ENCODE measurements at regions not wholly inside any gene's neighbourhood (a gene's known extent, or its start where the extent isn't known, plus 50 kb on each side); places are given as distances from the start of the nearest gene placed in this dataset.

GRCh38 chr22:49236541-49237075 lies 591.1 kb downstream of the BRD1 start:
- TF ChIP-seq CTCF (IDR thresholded peaks at IDR 0.05; ENCODE audit: low read depth, low read length) (no peak), MYC (IDR thresholded peaks at IDR 0.05; ENCODE audit: low read depth, low read length) (no peak), MAX (IDR thresholded peaks at IDR 0.05; ENCODE audit: low read depth, low read length) (no peak), POLR2A (IDR thresholded peaks at IDR 0.05; ENCODE audit: extremely low read depth, insufficient read length) (no peak)
- DNase-seq (ENCODE audit: low read depth) = no peak
- no peak overlapping the region for H3K4me3 ChIP-seq (ENCODE audit: low read depth, low read length)

- no peak for DNase-seq (ENCODE audit: low read depth)
- no peak for TF ChIP-seq CTCF (IDR thresholded peaks at IDR 0.05; ENCODE audit: low read depth, low read length)
- TF ChIP-seq MAX (IDR thresholded peaks at IDR 0.05; ENCODE audit: low read depth, low read length) = no peak
- no peak for TF ChIP-seq POLR2A (IDR thresholded peaks at IDR 0.05; ENCODE audit: extremely low read depth, insufficient read length)
- no peak overlapping the region for H3K4me3 ChIP-seq (ENCODE audit: low read depth, low read length)
Measured at GRCh38 chr22:49235463-49236300, 592.0 kb downstream of the BRD1 start.

- TF ChIP-seq POLR2A (IDR thresholded peaks at IDR 0.05; ENCODE audit: extremely low read depth, insufficient read length) (no peak), MAX (IDR thresholded peaks at IDR 0.05; ENCODE audit: low read depth, low read length) (no peak), CTCF (IDR thresholded peaks at IDR 0.05; ENCODE audit: low read depth, low read length) (no peak), MYC (IDR thresholded peaks at IDR 0.05; ENCODE audit: low read depth, low read length) (no peak)
- no peak overlapping the region for H3K4me3 ChIP-seq (ENCODE audit: low read depth, low read length)
- DNase-seq (ENCODE audit: low read depth) = no peak
Measured at GRCh38 chr22:49234459-49234858, 593.2 kb downstream of the BRD1 start.

- DNase-seq (ENCODE audit: low read depth) = no peak
- no peak for TF ChIP-seq MYC (IDR thresholded peaks at IDR 0.05; ENCODE audit: low read depth, low read length)
- no peak for TF ChIP-seq POLR2A (IDR thresholded peaks at IDR 0.05; ENCODE audit: extremely low read depth, insufficient read length)
- no peak for TF ChIP-seq MAX (IDR thresholded peaks at IDR 0.05; ENCODE audit: low read depth, low read length)
- TF ChIP-seq CTCF (IDR thresholded peaks at IDR 0.05; ENCODE audit: low read depth, low read length) = no peak
- H3K4me3 ChIP-seq (ENCODE audit: low read depth, low read length) = no peak overlapping the region
Measured at GRCh38 chr22:49233507-49234100, 594.1 kb downstream of the BRD1 start.

- no peak overlapping the region for H3K4me3 ChIP-seq (ENCODE audit: low read depth, low read length)
- TF ChIP-seq MAX (IDR thresholded peaks at IDR 0.05; ENCODE audit: low read depth, low read length) (no peak), MYC (IDR thresholded peaks at IDR 0.05; ENCODE audit: low read depth, low read length) (no peak), CTCF (IDR thresholded peaks at IDR 0.05; ENCODE audit: low read depth, low read length) (no peak)
- DNase-seq (ENCODE audit: low read depth) = no peak
Measured at GRCh38 chr22:49232319-49233067, 595.2 kb downstream of the BRD1 start.

Measured in NB4 (cell line).